GM23338 (cell line): ENCODE measurements at regions not wholly inside any gene's neighbourhood (a gene's known extent, or its start where the extent isn't known, plus 50 kb on each side); places are given as distances from the start of the nearest gene placed in this dataset.
"Not testable (repeated sequence)": the region's sequence is repeated elsewhere in the genome, so short reads cannot be mapped to it uniquely, and the experiment has no call there.

Source experiments
- ATAC-seq: fragments of 200-7000 bp; cut with Tn5 transposase; 3 replicates; pipeline ENCODE4 v1.9.1; 2020
- DNase-seq: peaks from one replicate; pipeline ENCODE4 v3.0.0-alpha.2; 2015; ENCODE audit warnings: low spot score
- H2AFZ ChIP-seq: fragments of 200-600 bp; sonication (generic); 2 replicates; pipeline ENCODE4 v1.8.0; 2016; ENCODE audit warnings: antibody characterized with exemption, mild to moderate bottlenecking, moderate library complexity
- H3F3A ChIP-seq: fragments of 200-600 bp; sonication (generic); replicated peaks from 2 replicates; pipeline ENCODE4 v1.8.0; 2017; ENCODE audit warnings: antibody characterized with exemption, mixed run types, low read depth
- H3K27ac ChIP-seq: fragments of 200-600 bp; sonication (generic); 2 replicates; pipeline ENCODE4 v1.6.1; 2016; ENCODE audit warnings: low read depth
- H3K27me3 ChIP-seq: fragments of 200-600 bp; sonication (generic); 2 replicates; pipeline ENCODE4 v1.8.0; 2016; ENCODE audit warnings: mild to moderate bottlenecking, mixed run types, moderate library complexity; ENCODE audit not compliant: insufficient read depth
- H3K36me3 ChIP-seq: fragments of 200-600 bp; sonication (generic); 2 replicates; pipeline ENCODE4 v1.8.0; 2016; ENCODE audit warnings: mild to moderate bottlenecking; ENCODE audit not compliant: insufficient read depth
- H3K4me1 ChIP-seq: fragments of 200-600 bp; sonication (generic); 2 replicates; pipeline ENCODE4 v1.8.0; 2016; ENCODE audit warnings: mild to moderate bottlenecking, moderate library complexity; ENCODE audit not compliant: insufficient read depth
- H3K4me2 ChIP-seq: fragments of 200-600 bp; sonication (generic); 2 replicates; pipeline ENCODE4 v1.7.1; 2017; ENCODE audit warnings: mixed run types
- H3K4me3 ChIP-seq: fragments of 200-600 bp; sonication (generic); 2 replicates; pipeline ENCODE4 v1.6.1; 2016; ENCODE audit warnings: mixed run types
- H3K79me2 ChIP-seq: fragments of 200-600 bp; sonication (generic); replicated peaks from 2 replicates; pipeline ENCODE4 v1.8.0; 2017; ENCODE audit warnings: mild to moderate bottlenecking; ENCODE audit not compliant: insufficient read depth
- H3K9me2 ChIP-seq: fragments of 200-600 bp; sonication (generic); 2 replicates; pipeline ENCODE4 v1.8.0; 2017; ENCODE audit not compliant: insufficient read depth
- H4K20me1 ChIP-seq: fragments of 200-600 bp; sonication (generic); replicated peaks from 2 replicates; pipeline ENCODE4 v1.8.0; 2017; ENCODE audit warnings: mild to moderate bottlenecking; ENCODE audit not compliant: insufficient read depth
- H3K27ac Mint-ChIP-seq: 2 replicates; pipeline ENCODE4 v1.8.0; 2020; ENCODE audit warnings: inconsistent platforms, mild to moderate bottlenecking, moderate library complexity, mixed read lengths
- H3K27me3 Mint-ChIP-seq: 3 replicates; pipeline ENCODE4 v1.8.0; 2022; ENCODE audit warnings: low read depth, mild to moderate bottlenecking, moderate library complexity, mixed read lengths, inconsistent platforms; ENCODE audit not compliant: insufficient read depth, poor library complexity
- H3K36me3 Mint-ChIP-seq: 3 replicates; pipeline ENCODE4 v1.8.0; 2021; ENCODE audit warnings: low read depth, mild to moderate bottlenecking, inconsistent platforms, moderate library complexity, mixed read lengths
- H3K4me1 Mint-ChIP-seq: 3 replicates; pipeline ENCODE4 v1.8.0; 2020; ENCODE audit warnings: mild to moderate bottlenecking, inconsistent platforms, mixed read lengths
- H3K4me3 Mint-ChIP-seq: 3 replicates; pipeline ENCODE4 v1.8.0; 2021; ENCODE audit warnings: moderate library complexity, mild to moderate bottlenecking, inconsistent platforms, mixed read lengths
- H3K9me3 Mint-ChIP-seq: 3 replicates; pipeline ENCODE4 v1.8.0; 2020; ENCODE audit warnings: moderate library complexity, mild to moderate bottlenecking, inconsistent platforms, mixed read lengths
- CREB1 ChIP-seq: fragments of 250-450 bp; sonication (Bioruptor Pico); IDR thresholded peaks from 2 replicates; pipeline ENCODE4 v1.5.0; 2020; ENCODE audit warnings: low read depth, mild to moderate bottlenecking, moderate library complexity
- ETS1 ChIP-seq: IDR thresholded peaks from 2 replicates; pipeline ENCODE4 v1.6.1; 2016; ENCODE audit warnings: antibody characterized with exemption
- EZH2 ChIP-seq: fragments of 200-600 bp; sonication (generic); IDR thresholded peaks from one replicate; pipeline ENCODE4 v1.8.0; 2017; ENCODE audit warnings: antibody characterized with exemption, mild to moderate bottlenecking, low read depth; ENCODE audit not compliant: unreplicated experiment
- EZH2phosphoT487 ChIP-seq: fragments of 200-600 bp; sonication (generic); IDR thresholded peaks from one replicate; pipeline ENCODE4 v1.8.1; 2018; ENCODE audit warnings: antibody characterized with exemption; ENCODE audit not compliant: unreplicated experiment
- JUNB ChIP-seq: IDR thresholded peaks from one replicate; pipeline ENCODE4 v1.6.1; 2016; ENCODE audit warnings: antibody characterized with exemption; ENCODE audit not compliant: unreplicated experiment
- NANOG ChIP-seq: IDR thresholded peaks from 2 replicates; pipeline ENCODE4 v1.6.1; 2016; ENCODE audit warnings: antibody characterized with exemption, borderline replicate concordance
- POLR2AphosphoS5 ChIP-seq: IDR thresholded peaks from 2 replicates; pipeline ENCODE4 v1.6.1; 2016; ENCODE audit warnings: antibody characterized with exemption, low read depth
- STAT1 ChIP-seq: IDR thresholded peaks from one replicate; pipeline ENCODE4 v1.6.1; 2016; ENCODE audit warnings: antibody characterized with exemption; ENCODE audit not compliant: unreplicated experiment
- ZNF114 ChIP-seq: fragments of 250-450 bp; sonication (Bioruptor Pico); IDR thresholded peaks from 2 replicates; pipeline ENCODE4 v1.5.0; 2020; ENCODE audit warnings: mild to moderate bottlenecking, moderate library complexity
- ZNF331 ChIP-seq: fragments of 250-450 bp; sonication (Bioruptor Pico); IDR thresholded peaks from 2 replicates; pipeline ENCODE4 v1.5.0; 2020; ENCODE audit warnings: low read depth, mild to moderate bottlenecking, moderate library complexity
- TF ChIP-seq, protein P1 (sequence below): IDR thresholded peaks from one replicate; pipeline ENCODE4 v1.6.1; 2018; ENCODE audit warnings: antibody characterized with exemption; ENCODE audit not compliant: unreplicated experiment
- TF ChIP-seq, protein P2 (sequence below), 2 experiments: fragments of 200-600 bp in 1 of 2; sonication (generic) in 1 of 2; conservative IDR thresholded peaks; 2 replicates each; pipeline versions ENCODE4 v1.5.1 to v1.6.1; 2016 to 2017; ENCODE audit warnings: antibody characterized with exemption in 2 of 2, low read depth in 2 of 2, mild to moderate bottlenecking in 2 of 2, moderate library complexity in 1 of 2

- not testable (repeated sequence) for H3K4me1 ChIP-seq, H3K9me2 ChIP-seq, DNase-seq, H3K36me3 Mint-ChIP-seq, H3K27ac ChIP-seq, H3K9me3 Mint-ChIP-seq, H3K79me2 ChIP-seq, H3K27me3 Mint-ChIP-seq, H3K4me1 Mint-ChIP-seq, H3K36me3 ChIP-seq, H3K4me3 Mint-ChIP-seq, H2AFZ ChIP-seq, H3K4me3 ChIP-seq, H3F3A ChIP-seq, H3K4me2 ChIP-seq, H4K20me1 ChIP-seq, H3K27me3 ChIP-seq, H3K27ac Mint-ChIP-seq, ATAC-seq
Observed at GRCh38 chr16:29141121-29141520, 156.3 kb downstream of the LAT start.

DNA sequence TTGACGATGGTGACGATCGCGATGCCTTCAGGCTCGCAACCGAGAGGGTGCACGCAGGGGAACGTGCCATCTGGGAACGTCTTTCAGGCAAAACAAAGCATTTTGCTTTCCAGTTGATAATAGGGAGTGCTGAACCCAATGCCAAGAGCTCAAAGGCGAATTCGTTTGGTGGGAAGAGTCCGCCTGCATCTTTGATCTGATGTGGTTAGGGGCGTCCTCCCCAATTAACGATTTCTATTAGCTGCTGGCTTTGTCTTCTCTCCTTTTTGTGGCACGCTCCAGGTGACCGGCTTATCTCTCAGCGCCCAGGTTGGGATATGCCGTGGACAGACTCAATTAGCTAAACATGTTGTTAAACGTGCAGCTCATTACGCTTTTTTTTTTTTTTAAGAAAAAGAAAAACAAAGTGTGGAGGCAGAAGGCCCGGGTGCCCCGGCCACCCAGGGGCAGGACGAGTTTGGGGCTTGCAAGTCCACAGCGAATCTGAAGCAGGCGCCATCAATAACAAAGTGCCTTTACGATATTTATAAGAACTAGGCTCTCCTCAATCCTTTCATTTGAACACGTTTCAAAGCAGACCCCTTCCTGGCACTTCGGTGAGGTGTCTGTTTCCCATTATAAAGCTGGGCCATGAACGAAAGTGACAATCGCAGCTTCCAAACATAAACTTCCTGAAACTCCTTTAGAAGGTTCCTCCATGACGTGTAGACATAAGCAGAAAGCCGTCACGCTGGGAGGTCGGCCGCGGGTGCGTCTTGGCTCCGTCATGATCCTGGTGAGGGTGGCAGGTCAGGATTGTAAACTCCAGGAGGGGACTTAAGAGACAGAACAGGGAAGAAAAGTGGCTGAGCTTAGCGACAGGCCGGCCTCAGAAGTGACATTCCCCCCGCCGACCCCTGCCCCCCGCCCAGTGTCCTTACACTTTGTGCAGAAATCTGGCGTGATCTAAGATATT is 155.3 kb downstream of the LAT start:
- not testable (repeated sequence) for ATAC-seq, H3K36me3 Mint-ChIP-seq, H3F3A ChIP-seq, H3K4me2 ChIP-seq, DNase-seq, H3K27ac ChIP-seq, H3K36me3 ChIP-seq, H3K4me1 Mint-ChIP-seq, H3K27me3 Mint-ChIP-seq, H3K9me3 Mint-ChIP-seq, H3K4me1 ChIP-seq, H4K20me1 ChIP-seq, H3K4me3 ChIP-seq, H3K4me3 Mint-ChIP-seq, H3K27ac Mint-ChIP-seq, H3K79me2 ChIP-seq, H3K9me2 ChIP-seq, H2AFZ ChIP-seq, H3K27me3 ChIP-seq

DNA sequence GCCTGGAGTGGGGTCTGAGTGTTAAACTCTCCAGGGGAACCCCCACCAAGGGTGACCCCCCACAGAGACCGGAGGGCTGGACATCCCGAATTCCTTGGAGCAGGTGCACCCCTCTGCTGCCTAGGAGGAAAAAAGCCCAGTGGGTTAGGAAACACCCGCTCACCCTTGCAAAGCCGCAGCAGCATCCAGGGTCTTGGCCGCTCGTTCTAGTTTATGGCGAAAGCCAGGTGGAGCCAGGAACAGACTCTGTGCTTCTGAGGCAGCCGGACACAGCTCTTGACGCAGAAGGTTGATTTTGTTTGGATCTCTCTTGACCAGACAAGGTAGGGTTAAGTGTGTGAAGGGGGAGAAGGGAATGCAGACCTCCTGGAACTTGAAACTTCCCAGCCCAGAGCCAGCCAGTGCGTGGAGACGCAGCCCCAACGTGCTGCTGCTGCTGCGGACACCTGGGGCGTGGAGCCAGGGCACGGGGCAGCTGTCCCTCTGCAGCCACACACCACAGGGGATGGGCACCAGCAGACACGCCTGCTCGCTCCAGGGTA is 154.5 kb downstream of the LAT start:
- peaks cover 2% of the 10 kb centered on the region; the same call in 1 of the 3 replicates for H3K9me3 Mint-ChIP-seq
- ATAC-seq (peak; percentile 51), DNase-seq (no peak)
- Histone ChIP-seq H3K4me2 (no peak overlapping the region), H3K79me2 (no peaks in the 10 kb centered on the region), H3K4me1 (no peaks in the 10 kb centered on the region), H3K27ac (no peak overlapping the region), H3K27me3 (no peaks in the 10 kb centered on the region), H3F3A (no peaks in the 10 kb centered on the region), H3K36me3 (no peaks in the 10 kb centered on the region), H4K20me1 (no peaks in the 10 kb centered on the region), H3K9me2 (no peaks in the 10 kb centered on the region), H2AFZ (no peak overlapping the region), H3K4me3 (no peak overlapping the region)
- H3K4me1 Mint-ChIP-seq: peaks cover 9% of the 10 kb centered on the region; the same call in 2 of the 3 replicates
- H3K36me3 Mint-ChIP-seq: no peaks in the 10 kb centered on the region
- H3K4me3 Mint-ChIP-seq: no peak overlapping the region
- H3K27me3 Mint-ChIP-seq: peaks cover 5% of the 10 kb centered on the region
- no peak overlapping the region; the same call in 1 of the 2 replicates for H3K27ac Mint-ChIP-seq
- TF ChIP-seq ETS1 (no peak), ZNF331 (CRISPR knock-in tag) (no peak), POLR2AphosphoS5 (no peak), NANOG (no peak), STAT1 (no peak), JUNB (no peak), ZNF114 (CRISPR knock-in tag) (no peak), EZH2phosphoT487 (no peak), EZH2 (no peak), CREB1 (CRISPR knock-in tag) (no peak)
- TF ChIP-seq, protein P1, sequence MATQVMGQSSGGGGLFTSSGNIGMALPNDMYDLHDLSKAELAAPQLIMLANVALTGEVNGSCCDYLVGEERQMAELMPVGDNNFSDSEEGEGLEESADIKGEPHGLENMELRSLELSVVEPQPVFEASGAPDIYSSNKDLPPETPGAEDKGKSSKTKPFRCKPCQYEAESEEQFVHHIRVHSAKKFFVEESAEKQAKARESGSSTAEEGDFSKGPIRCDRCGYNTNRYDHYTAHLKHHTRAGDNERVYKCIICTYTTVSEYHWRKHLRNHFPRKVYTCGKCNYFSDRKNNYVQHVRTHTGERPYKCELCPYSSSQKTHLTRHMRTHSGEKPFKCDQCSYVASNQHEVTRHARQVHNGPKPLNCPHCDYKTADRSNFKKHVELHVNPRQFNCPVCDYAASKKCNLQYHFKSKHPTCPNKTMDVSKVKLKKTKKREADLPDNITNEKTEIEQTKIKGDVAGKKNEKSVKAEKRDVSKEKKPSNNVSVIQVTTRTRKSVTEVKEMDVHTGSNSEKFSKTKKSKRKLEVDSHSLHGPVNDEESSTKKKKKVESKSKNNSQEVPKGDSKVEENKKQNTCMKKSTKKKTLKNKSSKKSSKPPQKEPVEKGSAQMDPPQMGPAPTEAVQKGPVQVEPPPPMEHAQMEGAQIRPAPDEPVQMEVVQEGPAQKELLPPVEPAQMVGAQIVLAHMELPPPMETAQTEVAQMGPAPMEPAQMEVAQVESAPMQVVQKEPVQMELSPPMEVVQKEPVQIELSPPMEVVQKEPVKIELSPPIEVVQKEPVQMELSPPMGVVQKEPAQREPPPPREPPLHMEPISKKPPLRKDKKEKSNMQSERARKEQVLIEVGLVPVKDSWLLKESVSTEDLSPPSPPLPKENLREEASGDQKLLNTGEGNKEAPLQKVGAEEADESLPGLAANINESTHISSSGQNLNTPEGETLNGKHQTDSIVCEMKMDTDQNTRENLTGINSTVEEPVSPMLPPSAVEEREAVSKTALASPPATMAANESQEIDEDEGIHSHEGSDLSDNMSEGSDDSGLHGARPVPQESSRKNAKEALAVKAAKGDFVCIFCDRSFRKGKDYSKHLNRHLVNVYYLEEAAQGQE: no peak
- TF ChIP-seq, protein P2, sequence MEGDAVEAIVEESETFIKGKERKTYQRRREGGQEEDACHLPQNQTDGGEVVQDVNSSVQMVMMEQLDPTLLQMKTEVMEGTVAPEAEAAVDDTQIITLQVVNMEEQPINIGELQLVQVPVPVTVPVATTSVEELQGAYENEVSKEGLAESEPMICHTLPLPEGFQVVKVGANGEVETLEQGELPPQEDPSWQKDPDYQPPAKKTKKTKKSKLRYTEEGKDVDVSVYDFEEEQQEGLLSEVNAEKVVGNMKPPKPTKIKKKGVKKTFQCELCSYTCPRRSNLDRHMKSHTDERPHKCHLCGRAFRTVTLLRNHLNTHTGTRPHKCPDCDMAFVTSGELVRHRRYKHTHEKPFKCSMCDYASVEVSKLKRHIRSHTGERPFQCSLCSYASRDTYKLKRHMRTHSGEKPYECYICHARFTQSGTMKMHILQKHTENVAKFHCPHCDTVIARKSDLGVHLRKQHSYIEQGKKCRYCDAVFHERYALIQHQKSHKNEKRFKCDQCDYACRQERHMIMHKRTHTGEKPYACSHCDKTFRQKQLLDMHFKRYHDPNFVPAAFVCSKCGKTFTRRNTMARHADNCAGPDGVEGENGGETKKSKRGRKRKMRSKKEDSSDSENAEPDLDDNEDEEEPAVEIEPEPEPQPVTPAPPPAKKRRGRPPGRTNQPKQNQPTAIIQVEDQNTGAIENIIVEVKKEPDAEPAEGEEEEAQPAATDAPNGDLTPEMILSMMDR (conservative IDR thresholded peaks at IDR 0.05; ENCODE audit: low read depth in 2 of 2): no peak
